Fibroblast of villous mesenchyme (primary cell): ENCODE measurements at regions not wholly inside any gene's neighbourhood (a gene's known extent, or its start where the extent isn't known, plus 50 kb on each side); places are given as distances from the start of the nearest gene placed in this dataset.

ENCODE experiments used
- DNase-seq: peaks from one replicate; pipeline ENCODE4 v3.0.0-alpha.2; 2010; ENCODE audit warnings: low read depth
- H3K4me3 ChIP-seq: 2 replicates; pipeline ENCODE4 v1.5.1; 2011; ENCODE audit warnings: low read depth, mild to moderate bottlenecking, low read length
- CTCF ChIP-seq: IDR thresholded peaks from 2 replicates; pipeline ENCODE4 v1.5.1; 2012; ENCODE audit warnings: low read depth, mild to moderate bottlenecking, low read length; ENCODE audit not compliant: insufficient read depth

- no peak for TF ChIP-seq CTCF
- no peak overlapping the region for H3K4me3 ChIP-seq
- DNase-seq, result no peak
Observed at GRCh38 chr22:25447067-25447685, 117.3 kb upstream of the GRK3 start.

- peak overlapping the region; percentile 98 for H3K4me3 ChIP-seq
- DNase-seq, result peak; percentile 77
- TF ChIP-seq CTCF, result peak; percentile 95
Observed at GRCh38 chr22:25447686-25448434, 116.6 kb upstream of the GRK3 start.

GRCh38 chr22:25448435-25449051, 115.9 kb upstream of the GRK3 start:
- peak overlapping the region; percentile 98 for H3K4me3 ChIP-seq
- TF ChIP-seq CTCF, result no peak
- peak; percentile 22 for DNase-seq

GRCh38 chr22:25449781-25450317, 114.6 kb upstream of the GRK3 start:
- no peak for DNase-seq
- TF ChIP-seq CTCF, result no peak
- peak overlapping the region; percentile 98 for H3K4me3 ChIP-seq

GRCh38 chr22:25451480-25452114, 112.9 kb upstream of the GRK3 start:
- no peak for TF ChIP-seq CTCF
- DNase-seq, result no peak
- H3K4me3 ChIP-seq, result no peak overlapping the region

- H3K4me3 ChIP-seq, result peak overlapping the region; percentile 19
- TF ChIP-seq CTCF, result no peak
- no peak for DNase-seq
Observed at GRCh38 chr22:25452116-25452700, 112.3 kb upstream of the GRK3 start.
